BE2C (cell line): ENCODE measurements at regions not wholly inside any gene's neighbourhood (a gene's known extent, or its start where the extent isn't known, plus 50 kb on each side); places are given as distances from the start of the nearest gene placed in this dataset.

Experiments used
- DNase-seq: peaks from one replicate; pipeline ENCODE4 v3.0.0-alpha.2; 2020
- H3K27me3 ChIP-seq: fragments of 250-450 bp; sonication (Bioruptor Pico); 2 replicates; pipeline ENCODE4 v1.5.1; 2020; ENCODE audit warnings: mild to moderate bottlenecking
- H3K36me3 ChIP-seq: fragments of 250-450 bp; sonication (Bioruptor Pico); 2 replicates; pipeline ENCODE4 v1.5.1; 2020; ENCODE audit warnings: mild to moderate bottlenecking
- H3K4me1 ChIP-seq: fragments of 250-450 bp; sonication (Bioruptor Pico); 2 replicates; pipeline ENCODE4 v1.5.1; 2020
- H3K4me3 ChIP-seq: 2 replicates; pipeline ENCODE4 v1.5.1; 2011; ENCODE audit warnings: low read depth, low read length
- H3K9me3 ChIP-seq: fragments of 250-450 bp; sonication (Bioruptor Pico); 2 replicates; pipeline ENCODE4 v1.5.1; 2020
- TF ChIP-seq, protein P1 (sequence below): IDR thresholded peaks from 2 replicates; pipeline ENCODE4 v1.5.1; 2012; ENCODE audit warnings: mild to moderate bottlenecking, low read depth, low read length

DNA sequence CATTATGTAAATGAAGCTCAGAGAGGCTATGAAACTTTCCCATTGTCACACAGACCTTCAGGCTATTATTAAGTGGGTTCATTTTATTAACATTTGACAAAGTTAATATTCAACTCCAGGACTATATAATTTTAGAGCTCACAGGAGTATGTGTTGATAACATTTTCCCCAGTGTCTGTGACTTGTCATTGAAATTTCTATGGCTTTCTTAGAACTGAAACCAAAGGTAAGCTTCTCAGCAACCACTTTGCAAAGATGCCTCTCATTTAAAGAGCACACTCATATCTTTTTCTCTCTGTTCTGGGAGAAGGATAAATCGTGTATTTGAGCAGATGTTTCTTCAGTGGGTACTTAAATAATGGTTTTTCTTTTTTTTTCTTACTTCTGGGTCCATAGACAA lies 61.8 kb upstream of the LHCGR start:
- no peak for DNase-seq
- TF ChIP-seq, protein P1, sequence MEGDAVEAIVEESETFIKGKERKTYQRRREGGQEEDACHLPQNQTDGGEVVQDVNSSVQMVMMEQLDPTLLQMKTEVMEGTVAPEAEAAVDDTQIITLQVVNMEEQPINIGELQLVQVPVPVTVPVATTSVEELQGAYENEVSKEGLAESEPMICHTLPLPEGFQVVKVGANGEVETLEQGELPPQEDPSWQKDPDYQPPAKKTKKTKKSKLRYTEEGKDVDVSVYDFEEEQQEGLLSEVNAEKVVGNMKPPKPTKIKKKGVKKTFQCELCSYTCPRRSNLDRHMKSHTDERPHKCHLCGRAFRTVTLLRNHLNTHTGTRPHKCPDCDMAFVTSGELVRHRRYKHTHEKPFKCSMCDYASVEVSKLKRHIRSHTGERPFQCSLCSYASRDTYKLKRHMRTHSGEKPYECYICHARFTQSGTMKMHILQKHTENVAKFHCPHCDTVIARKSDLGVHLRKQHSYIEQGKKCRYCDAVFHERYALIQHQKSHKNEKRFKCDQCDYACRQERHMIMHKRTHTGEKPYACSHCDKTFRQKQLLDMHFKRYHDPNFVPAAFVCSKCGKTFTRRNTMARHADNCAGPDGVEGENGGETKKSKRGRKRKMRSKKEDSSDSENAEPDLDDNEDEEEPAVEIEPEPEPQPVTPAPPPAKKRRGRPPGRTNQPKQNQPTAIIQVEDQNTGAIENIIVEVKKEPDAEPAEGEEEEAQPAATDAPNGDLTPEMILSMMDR: no peak

DNA sequence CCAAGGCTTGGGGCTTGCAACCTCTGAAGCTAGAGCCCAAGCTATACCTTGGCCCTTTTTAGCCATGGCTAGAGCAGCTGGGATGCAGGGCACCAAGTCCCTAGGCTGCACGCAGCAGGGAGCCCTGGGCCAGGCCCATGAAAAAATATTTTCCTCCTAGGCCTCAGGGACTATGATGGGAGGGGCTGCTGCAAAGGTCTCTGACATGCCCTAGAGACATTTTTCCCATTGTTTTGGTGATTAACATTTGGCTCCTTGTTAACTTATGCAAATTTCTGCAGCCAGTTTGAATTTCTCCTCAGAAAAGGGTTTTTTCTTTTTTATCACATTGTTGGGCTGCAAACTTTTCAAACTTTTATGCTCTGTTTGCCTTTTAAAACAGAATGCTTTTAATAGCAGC lies 56.9 kb upstream of the LHCGR start:
- Histone ChIP-seq H3K4me3 (no peak overlapping the region), H3K36me3 (no peaks in the 10 kb centered on the region), H3K9me3 (no peaks in the 10 kb centered on the region), H3K27me3 (no peaks in the 10 kb centered on the region), H3K4me1 (no peaks in the 10 kb centered on the region)
- TF ChIP-seq, protein P1: no peak
- DNase-seq: no peak

More for the DNA sequence above, 61.8 kb upstream of the LHCGR start:
- Histone ChIP-seq H3K4me3 (no peak overlapping the region), H3K27me3 (no peaks in the 10 kb centered on the region), H3K4me1 (no peaks in the 10 kb centered on the region), H3K36me3 (no peaks in the 10 kb centered on the region), H3K9me3 (no peaks in the 10 kb centered on the region)

DNA sequence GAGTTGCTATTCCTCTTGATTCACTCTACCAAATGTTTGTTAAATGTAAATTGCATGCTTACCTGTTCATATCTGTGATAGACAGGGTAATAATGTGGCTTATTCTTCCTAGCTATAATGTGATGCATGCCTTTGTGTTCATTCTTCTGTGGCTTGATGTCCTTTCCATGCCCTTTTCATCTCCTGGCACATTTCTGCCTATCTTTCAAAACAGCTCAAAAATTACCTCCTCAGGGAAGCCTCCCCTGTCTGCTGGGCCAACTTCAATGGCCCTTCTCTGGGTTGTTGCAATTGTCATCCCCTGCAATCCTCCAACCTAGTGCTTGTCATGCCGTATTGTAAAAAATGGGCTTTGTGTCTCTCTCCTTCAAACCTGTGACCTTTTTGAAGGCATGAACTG lies 52.8 kb upstream of the LHCGR start:
- DNase-seq: no peak
- Histone ChIP-seq H3K4me3 (no peak overlapping the region), H3K9me3 (no peaks in the 10 kb centered on the region), H3K27me3 (no peaks in the 10 kb centered on the region), H3K4me1 (no peaks in the 10 kb centered on the region), H3K36me3 (no peaks in the 10 kb centered on the region)
- TF ChIP-seq, protein P1: no peak
